Loucy (cell line): ENCODE measurements at regions not wholly inside any gene's neighbourhood (a gene's known extent, or its start where the extent isn't known, plus 50 kb on each side); places are given as distances from the start of the nearest gene placed in this dataset.

Experiments used
- H2AFZ ChIP-seq: fragments of 200-600 bp; sonication (generic); 2 replicates; pipeline ENCODE4 v1.6.0; 2016; ENCODE audit warnings: antibody characterized with exemption, mild to moderate bottlenecking, low read length, moderate library complexity
- H3F3A ChIP-seq: fragments of 200-600 bp; 2 replicates; pipeline ENCODE4 v1.6.0; 2016; ENCODE audit warnings: antibody characterized with exemption, low read depth, mild to moderate bottlenecking
- H3K27me3 ChIP-seq: fragments of 200-600 bp; sonication (generic); 2 replicates; pipeline ENCODE4 v1.6.1; 2014; ENCODE audit warnings: low read length, mild to moderate bottlenecking; ENCODE audit not compliant: insufficient read depth, poor library complexity, severe bottlenecking
- H3K36me3 ChIP-seq: fragments of 200-600 bp; sonication (generic); 2 replicates; pipeline ENCODE4 v1.6.1; 2016; ENCODE audit warnings: low read length; ENCODE audit not compliant: insufficient read depth
- H3K4me1 ChIP-seq: fragments of 200-600 bp; sonication (generic); 2 replicates; pipeline ENCODE4 v1.5.1; 2014; ENCODE audit warnings: low read length, mild to moderate bottlenecking; ENCODE audit not compliant: insufficient read depth, poor library complexity, severe bottlenecking
- H3K4me2 ChIP-seq: fragments of 200-600 bp; sonication (generic); 2 replicates; pipeline ENCODE4 v1.6.0; 2014; ENCODE audit warnings: antibody characterized with exemption, low read length, low read depth, mild to moderate bottlenecking; ENCODE audit not compliant: poor library complexity, severe bottlenecking
- H3K4me3 ChIP-seq: fragments of 200-600 bp; sonication (generic); 2 replicates; pipeline ENCODE4 v1.5.1; 2014; ENCODE audit warnings: low read length, mild to moderate bottlenecking, mixed read lengths; ENCODE audit not compliant: poor library complexity, severe bottlenecking
- H3K79me2 ChIP-seq: fragments of 200-600 bp; sonication (generic); 2 replicates; pipeline ENCODE4 v1.6.1; 2014; ENCODE audit warnings: low read length; ENCODE audit not compliant: insufficient read depth
- H3K9ac ChIP-seq: fragments of 200-600 bp; sonication (generic); 2 replicates; pipeline ENCODE4 v1.6.0; 2014; ENCODE audit warnings: mild to moderate bottlenecking, low read depth, low read length, moderate library complexity; ENCODE audit not compliant: poor library complexity, severe bottlenecking
- H3K9me2 ChIP-seq: fragments of 200-600 bp; sonication (generic); replicated peaks from 2 replicates; pipeline ENCODE4 v1.6.1; 2016; ENCODE audit warnings: low read depth, low read length, mixed read lengths
- H3K9me3 ChIP-seq: fragments of 200-600 bp; sonication (generic); 2 replicates; pipeline ENCODE4 v1.6.1; 2014; ENCODE audit warnings: mild to moderate bottlenecking, antibody characterized with exemption, low read length, low read depth; ENCODE audit not compliant: insufficient read depth
- H4K20me1 ChIP-seq: fragments of 200-600 bp; sonication (generic); 2 replicates; pipeline ENCODE4 v1.6.0; 2014; ENCODE audit warnings: antibody characterized with exemption, low read length, mild to moderate bottlenecking; ENCODE audit not compliant: insufficient read depth, poor library complexity, severe bottlenecking
- CTCF ChIP-seq: fragments of 200-600 bp; sonication (generic); conservative IDR thresholded peaks from 2 replicates; pipeline ENCODE4 v1.5.1; 2014; ENCODE audit warnings: mild to moderate bottlenecking, antibody characterized with exemption, low read length
- EZH2phosphoT487 ChIP-seq: fragments of 200-600 bp; IDR thresholded peaks from 2 replicates; pipeline ENCODE4 v1.6.1; 2018; ENCODE audit warnings: antibody characterized with exemption, mild to moderate bottlenecking, moderate library complexity, borderline replicate concordance

- H4K20me1 ChIP-seq, result no peaks in the 10 kb centered on the region
- H3K9ac ChIP-seq, result no peak overlapping the region
- no peak overlapping the region for H3K4me3 ChIP-seq
- no peaks in the 10 kb centered on the region for H3K79me2 ChIP-seq
- H3K4me1 ChIP-seq, result peaks cover 19% of the 10 kb centered on the region
- no peaks in the 10 kb centered on the region for H3K9me3 ChIP-seq
- H2AFZ ChIP-seq, result no peak overlapping the region
- no peak overlapping the region for H3K4me2 ChIP-seq
- no peaks in the 10 kb centered on the region for H3K36me3 ChIP-seq
- H3K27me3 ChIP-seq, result no peaks in the 10 kb centered on the region
- no peak for TF ChIP-seq EZH2phosphoT487
- no peak for TF ChIP-seq CTCF
- no peaks in the 10 kb centered on the region for H3K9me2 ChIP-seq
- no peaks in the 10 kb centered on the region for H3F3A ChIP-seq
These were observed 302.4 kb upstream of the HS6ST1 start for GRCh38 chr2:128621074-128621473.

GRCh38 chr2:128622371-128622770, 303.7 kb upstream of the HS6ST1 start:
- H3K4me3 ChIP-seq, result no peak overlapping the region
- no peak overlapping the region for H3K4me2 ChIP-seq
- no peaks in the 10 kb centered on the region for H3F3A ChIP-seq
- TF ChIP-seq EZH2phosphoT487 (no peak), CTCF (no peak)
- H3K36me3 ChIP-seq, result no peaks in the 10 kb centered on the region
- H4K20me1 ChIP-seq, result no peaks in the 10 kb centered on the region
- no peaks in the 10 kb centered on the region for H3K27me3 ChIP-seq
- H3K9me2 ChIP-seq, result no peaks in the 10 kb centered on the region
- no peak overlapping the region for H2AFZ ChIP-seq
- no peaks in the 10 kb centered on the region for H3K9me3 ChIP-seq
- no peaks in the 10 kb centered on the region for H3K79me2 ChIP-seq
- peaks cover 16% of the 10 kb centered on the region for H3K4me1 ChIP-seq
- no peak overlapping the region for H3K9ac ChIP-seq

- H3K4me3 ChIP-seq, result no peak overlapping the region
- H3K4me2 ChIP-seq, result no peak overlapping the region
- H3K4me1 ChIP-seq, result peaks cover 9% of the 10 kb centered on the region
These were observed 304.4 kb upstream of the HS6ST1 start for GRCh38 chr2:128622955-128623620.

More at GRCh38 chr2:128622955-128623620, 304.4 kb upstream of the HS6ST1 start:
- H3K9ac ChIP-seq, result no peak overlapping the region
- no peaks in the 10 kb centered on the region for H3K9me3 ChIP-seq
- H3F3A ChIP-seq, result no peaks in the 10 kb centered on the region
- H3K36me3 ChIP-seq, result no peaks in the 10 kb centered on the region
- no peak overlapping the region for H2AFZ ChIP-seq
- no peaks in the 10 kb centered on the region for H3K79me2 ChIP-seq
- TF ChIP-seq CTCF, result no peak
- TF ChIP-seq EZH2phosphoT487, result no peak
- no peaks in the 10 kb centered on the region for H4K20me1 ChIP-seq
- no peaks in the 10 kb centered on the region for H3K9me2 ChIP-seq
- H3K27me3 ChIP-seq, result no peaks in the 10 kb centered on the region
